ENCODE measurements at regions not wholly inside any gene's neighbourhood (a gene's known extent, or its start where the extent isn't known, plus 50 kb on each side); places are given as distances from the start of the nearest gene placed in this dataset.

GRCh38 chr10:3711918-3712317, 73.1 kb downstream of the KLF6 start:
- no peak for DNase-seq (ENCODE audit: extremely low read depth, low read depth)
- TF ChIP-seq CTCF (IDR thresholded peaks at IDR 0.05; ENCODE audit: low read depth, low read length) = no peak

GRCh38 chr10:3710764-3711163, 74.2 kb downstream of the KLF6 start:
- DNase-seq (ENCODE audit: extremely low read depth, low read depth) = no peak
- TF ChIP-seq CTCF (IDR thresholded peaks at IDR 0.05; ENCODE audit: low read depth, low read length) = no peak

- no peak for DNase-seq (ENCODE audit: extremely low read depth, low read depth)
- no peak for TF ChIP-seq CTCF (IDR thresholded peaks at IDR 0.05; ENCODE audit: low read depth, low read length)
These were observed 75.5 kb downstream of the KLF6 start for GRCh38 chr10:3709456-3710060.

GRCh38 chr10:3708852-3709251, 76.2 kb downstream of the KLF6 start:
- TF ChIP-seq CTCF (IDR thresholded peaks at IDR 0.05; ENCODE audit: low read depth, low read length) = no peak
- no peak for DNase-seq (ENCODE audit: extremely low read depth, low read depth)

DNA sequence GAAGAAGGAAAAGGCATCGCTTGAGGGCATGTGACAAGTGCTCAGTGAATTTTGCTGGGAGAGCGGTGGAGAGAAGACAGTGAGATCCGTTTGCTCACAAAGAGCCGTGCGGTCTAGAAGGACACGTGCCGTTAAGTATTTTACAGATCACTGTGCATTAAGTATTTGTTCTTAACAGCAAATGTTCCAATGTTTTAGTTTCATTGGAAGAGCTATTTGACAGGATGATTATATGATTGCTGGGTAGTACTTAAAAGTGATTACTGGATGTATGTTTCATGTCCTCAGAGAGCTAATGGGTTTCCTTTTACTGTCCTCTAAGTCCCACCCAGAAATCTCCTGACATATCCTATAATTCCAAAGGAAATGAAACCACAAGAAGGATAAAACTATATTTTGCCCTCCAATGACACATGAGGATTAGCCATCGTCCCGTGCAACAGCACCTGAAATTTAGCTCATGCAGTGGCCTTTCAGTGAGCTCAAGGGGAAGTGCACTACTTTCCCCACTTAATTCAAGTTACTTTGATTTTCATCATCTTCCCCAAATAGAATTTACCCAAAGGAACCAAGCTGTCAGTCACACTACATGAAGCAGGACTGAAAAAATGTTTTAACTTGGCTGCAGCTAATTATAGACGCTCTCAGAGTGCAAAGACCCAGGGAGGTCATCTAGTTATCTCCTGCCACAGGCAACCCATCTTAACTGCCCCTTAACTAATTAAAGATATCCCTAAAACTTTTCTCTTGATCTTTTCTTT, 80.3 kb downstream of the KLF6 start:
- DNase-seq (ENCODE audit: extremely low read depth, low read depth) = no peak
- TF ChIP-seq CTCF (IDR thresholded peaks at IDR 0.05; ENCODE audit: low read depth, low read length) = no peak

GRCh38 chr10:3702569-3702968, 82.4 kb downstream of the KLF6 start:
- no peak for DNase-seq (ENCODE audit: extremely low read depth, low read depth)
- TF ChIP-seq CTCF (IDR thresholded peaks at IDR 0.05; ENCODE audit: low read depth, low read length) = no peak

DNA sequence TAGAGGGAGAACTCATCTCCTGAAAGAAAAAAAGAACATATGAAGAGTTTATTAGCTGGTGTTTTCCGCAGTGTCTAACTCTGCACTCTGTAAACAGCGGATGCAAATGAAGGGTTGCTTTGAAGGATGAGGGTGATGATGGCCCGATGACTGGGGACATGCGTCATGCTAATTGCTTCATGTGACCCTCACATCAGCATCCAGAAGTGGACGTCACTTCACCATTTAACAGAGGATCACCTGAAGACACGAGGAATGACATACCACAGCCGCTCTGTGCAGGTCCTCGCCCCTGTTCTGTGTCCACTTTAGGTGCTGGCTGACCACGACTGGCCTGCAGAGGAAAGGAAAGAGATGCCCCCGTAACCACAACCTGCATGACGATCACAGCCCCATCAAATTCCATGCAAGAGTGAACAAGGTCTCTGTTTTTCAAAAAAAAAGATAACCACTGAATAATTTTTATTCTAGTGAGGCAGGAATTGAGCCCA, 82.9 kb downstream of the KLF6 start:
- no peak for DNase-seq (ENCODE audit: extremely low read depth, low read depth)
- TF ChIP-seq CTCF (IDR thresholded peaks at IDR 0.05; ENCODE audit: low read depth, low read length) = no peak
